Uterus (tissue), 3 donors: ENCODE measurements at regions not wholly inside any gene's neighbourhood (a gene's known extent, or its start where the extent isn't known, plus 50 kb on each side); places are given as distances from the start of the nearest gene placed in this dataset.

Experiments
- DNase-seq, 2 donors: peaks; one replicate each; pipeline ENCODE4 v3.0.0-alpha.2; 2019 to 2020
- H3K27ac ChIP-seq, 2 donors: fragments of 200-600 bp; sonication (generic); 1 replicate in 1 of 2; 2 replicates in 1 of 2; pipeline ENCODE4 v1.5.1; 2016 to 2018
- H3K27me3 ChIP-seq, 2 donors: fragments of 200-600 bp; sonication (generic); one replicate each; pipeline ENCODE4 v1.5.1; 2018 to 2019; ENCODE audit warnings: control low read depth in 1 of 2
- H3K36me3 ChIP-seq, 2 donors: fragments of 200-600 bp; sonication (generic); one replicate each; pipeline ENCODE4 v1.5.1; 2019; ENCODE audit warnings: control low read depth in 1 of 2
- H3K4me1 ChIP-seq, 2 donors: fragments of 200-600 bp; sonication (generic); one replicate each; pipeline ENCODE4 v1.5.1; 2018 to 2019; ENCODE audit warnings: control low read depth in 1 of 2
- H3K4me3 ChIP-seq, 2 donors: fragments of 200-600 bp; sonication (generic); 1 replicate in 1 of 2; 2 replicates in 1 of 2; pipeline ENCODE4 v1.5.1; 2018 to 2019; ENCODE audit warnings: mild to moderate bottlenecking in 1 of 2
- H3K9me3 ChIP-seq, 2 donors: fragments of 200-600 bp; sonication (generic); one replicate each; pipeline ENCODE4 v1.5.1; 2019; ENCODE audit warnings: control low read depth in 1 of 2
- POLR2A ChIP-seq, 2 donors: fragments of 450-650 bp; IDR thresholded peaks; one replicate each; pipeline ENCODE4 v1.6.1; 2016; ENCODE audit warnings: antibody characterized with exemption in 2 of 2, mild to moderate bottlenecking in 1 of 2, moderate library complexity in 1 of 2
- intact Hi-C: fragments of 100-400 bp; cut with DNase I; formaldehyde crosslinking; loops from one replicate; pipeline ENCODE4 v1.15.1; 2023; ENCODE audit warnings: low total_unique reads
- TF ChIP-seq, protein P1 (sequence below), 4 experiments: fragments of 200-600 bp in 2 of 4; fragments of 450-650 bp in 2 of 4; sonication (generic) in 2 of 4; IDR thresholded peaks; one replicate each; pipeline ENCODE4 v1.5.1; 2016 to 2019; ENCODE audit warnings: antibody characterized with exemption in 4 of 4, mild to moderate bottlenecking in 2 of 4, moderate library complexity in 1 of 4
- donor health status: DM: yes; HTN: yes; CAD: no.

GRCh38 chr3:80142714-80143113, 374.9 kb upstream of the ROBO1 start:
- no peaks in the 10 kb centered on the region for H3K4me1 ChIP-seq
- intact Hi-C loops: no loop called here
- no peak overlapping the region for H3K27ac ChIP-seq
- no peaks in the 10 kb centered on the region for H3K27me3 ChIP-seq
- H3K9me3 ChIP-seq: no peaks in the 10 kb centered on the region
- H3K36me3 ChIP-seq: no peaks in the 10 kb centered on the region
- TF ChIP-seq POLR2A (IDR thresholded peaks at IDR 0.05): no peak
- TF ChIP-seq, protein P1, sequence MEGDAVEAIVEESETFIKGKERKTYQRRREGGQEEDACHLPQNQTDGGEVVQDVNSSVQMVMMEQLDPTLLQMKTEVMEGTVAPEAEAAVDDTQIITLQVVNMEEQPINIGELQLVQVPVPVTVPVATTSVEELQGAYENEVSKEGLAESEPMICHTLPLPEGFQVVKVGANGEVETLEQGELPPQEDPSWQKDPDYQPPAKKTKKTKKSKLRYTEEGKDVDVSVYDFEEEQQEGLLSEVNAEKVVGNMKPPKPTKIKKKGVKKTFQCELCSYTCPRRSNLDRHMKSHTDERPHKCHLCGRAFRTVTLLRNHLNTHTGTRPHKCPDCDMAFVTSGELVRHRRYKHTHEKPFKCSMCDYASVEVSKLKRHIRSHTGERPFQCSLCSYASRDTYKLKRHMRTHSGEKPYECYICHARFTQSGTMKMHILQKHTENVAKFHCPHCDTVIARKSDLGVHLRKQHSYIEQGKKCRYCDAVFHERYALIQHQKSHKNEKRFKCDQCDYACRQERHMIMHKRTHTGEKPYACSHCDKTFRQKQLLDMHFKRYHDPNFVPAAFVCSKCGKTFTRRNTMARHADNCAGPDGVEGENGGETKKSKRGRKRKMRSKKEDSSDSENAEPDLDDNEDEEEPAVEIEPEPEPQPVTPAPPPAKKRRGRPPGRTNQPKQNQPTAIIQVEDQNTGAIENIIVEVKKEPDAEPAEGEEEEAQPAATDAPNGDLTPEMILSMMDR (IDR thresholded peaks at IDR 0.05): no peak
- H3K4me3 ChIP-seq: no peak overlapping the region
- no peak for DNase-seq

DNA sequence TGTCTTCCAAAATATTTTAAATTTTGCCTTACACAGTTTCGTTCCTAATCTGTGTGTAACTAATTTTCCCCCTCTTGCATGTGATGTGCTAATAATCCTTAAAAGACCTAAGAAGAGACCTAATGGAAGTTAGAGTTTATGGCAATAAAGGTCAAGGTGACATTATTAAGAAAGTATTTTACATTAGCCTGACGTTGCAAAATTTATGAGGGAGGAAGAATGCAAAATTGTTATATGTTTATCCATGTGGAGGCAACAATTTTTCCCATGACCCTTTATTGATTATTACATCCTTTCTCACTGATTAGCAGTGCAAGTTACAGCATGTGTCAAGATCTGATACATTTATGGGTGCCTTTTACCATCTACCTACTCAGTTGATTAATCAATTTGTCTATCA, 373.8 kb upstream of the ROBO1 start:
- TF ChIP-seq, protein P1 (IDR thresholded peaks at IDR 0.05): no peak
- no peak for TF ChIP-seq POLR2A (IDR thresholded peaks at IDR 0.05)
- DNase-seq: no peak
- Histone ChIP-seq H3K27me3 (no peaks in the 10 kb centered on the region), H3K4me3 (no peak overlapping the region), H3K36me3 (no peaks in the 10 kb centered on the region), H3K27ac (no peak overlapping the region), H3K4me1 (no peaks in the 10 kb centered on the region), H3K9me3 (no peaks in the 10 kb centered on the region)
- intact Hi-C loops: no loop called here

DNA sequence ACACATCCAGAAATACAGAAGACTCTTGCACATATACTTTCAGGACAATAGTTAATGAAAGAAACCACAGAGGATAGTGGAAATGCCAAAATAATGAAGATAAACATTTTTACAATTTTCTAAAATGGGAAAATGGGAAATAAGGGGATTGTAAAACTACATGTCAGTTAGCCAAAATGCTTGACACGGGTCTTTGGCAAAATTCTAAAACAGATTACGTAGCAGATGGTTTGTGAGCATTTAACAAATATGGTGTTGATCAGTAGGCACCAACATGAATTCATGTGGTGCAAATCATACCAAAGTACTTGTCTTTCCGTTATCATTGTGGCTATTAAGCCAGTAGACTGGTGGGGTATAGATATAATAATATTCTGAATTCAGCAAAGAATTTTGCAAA, 348.5 kb upstream of the ROBO1 start:
- Histone ChIP-seq H3K9me3 (no peaks in the 10 kb centered on the region), H3K27me3 (no peaks in the 10 kb centered on the region), H3K36me3 (no peaks in the 10 kb centered on the region), H3K27ac (no peak overlapping the region), H3K4me1 (no peaks in the 10 kb centered on the region), H3K4me3 (no peak overlapping the region)
- DNase-seq: no peak
- intact Hi-C loops: no loop called here
- TF ChIP-seq, protein P1 (IDR thresholded peaks at IDR 0.05): no peak
- TF ChIP-seq POLR2A (IDR thresholded peaks at IDR 0.05): no peak

DNA sequence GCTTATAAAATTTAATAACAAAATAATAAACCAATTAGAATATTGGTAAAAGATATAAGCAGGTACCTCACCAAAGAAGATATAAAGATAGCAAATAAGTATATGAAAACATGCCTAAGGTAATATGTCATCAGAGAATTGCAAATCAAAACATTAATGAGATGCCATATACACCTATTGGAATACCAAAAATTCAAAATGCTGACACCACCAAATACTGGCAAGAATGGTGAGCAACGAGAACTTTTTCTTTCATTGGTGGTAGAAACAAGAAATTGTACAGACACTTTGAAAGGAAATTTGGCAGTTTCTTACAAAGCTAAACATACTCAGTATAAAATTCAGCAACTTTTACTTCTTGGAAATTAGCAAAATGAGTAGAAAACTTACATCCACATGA, 346.9 kb upstream of the ROBO1 start:
- Histone ChIP-seq H3K36me3 (no peaks in the 10 kb centered on the region), H3K4me3 (no peak overlapping the region), H3K9me3 (no peaks in the 10 kb centered on the region), H3K27me3 (peaks cover 0 to 5% of the 10 kb centered on the region in 2 donors), H3K4me1 (no peaks in the 10 kb centered on the region), H3K27ac (no peak overlapping the region)
- no peak for DNase-seq
- no peak for TF ChIP-seq POLR2A (IDR thresholded peaks at IDR 0.05)
- TF ChIP-seq, protein P1 (IDR thresholded peaks at IDR 0.05): no peak
- intact Hi-C loops: no loop called here

DNA sequence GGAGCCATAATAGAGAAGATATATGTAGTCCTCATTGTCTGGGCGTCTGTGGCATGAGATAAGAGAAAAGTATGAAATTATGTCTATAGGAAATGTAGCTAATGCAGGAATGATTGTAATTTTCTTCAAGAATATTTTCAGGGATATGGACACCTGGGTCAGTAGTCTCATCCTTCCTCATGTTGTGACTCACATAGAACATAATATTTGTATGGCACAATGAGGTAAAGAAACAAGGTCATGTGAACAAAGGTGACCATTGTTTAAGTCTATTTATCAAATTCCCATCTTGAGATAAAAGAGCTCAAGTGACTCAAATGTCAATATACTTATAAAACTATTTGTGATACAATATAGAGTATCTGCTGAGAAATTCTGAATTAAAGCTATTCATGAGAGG, 345.5 kb upstream of the ROBO1 start:
- no peak for DNase-seq
- no peak overlapping the region for H3K27ac ChIP-seq
- H3K4me1 ChIP-seq: no peaks in the 10 kb centered on the region
- peaks cover 0 to 5% of the 10 kb centered on the region in 2 donors for H3K27me3 ChIP-seq
- intact Hi-C loops: no loop called here
- no peaks in the 10 kb centered on the region for H3K9me3 ChIP-seq
- TF ChIP-seq, protein P1 (IDR thresholded peaks at IDR 0.05): no peak
- no peak for TF ChIP-seq POLR2A (IDR thresholded peaks at IDR 0.05)
- H3K4me3 ChIP-seq: no peak overlapping the region
- H3K36me3 ChIP-seq: no peaks in the 10 kb centered on the region
